GM19438 (cell line): ENCODE measurements at regions not wholly inside any gene's neighbourhood (a gene's known extent, or its start where the extent isn't known, plus 50 kb on each side); places are given as distances from the start of the nearest gene placed in this dataset.
"Not testable (repeated sequence)": the region's sequence is repeated elsewhere in the genome, so short reads cannot be mapped to it uniquely, and the experiment has no call there.

Experiments
- ATAC-seq: cut with Tn5 transposase; IDR thresholded peaks from one replicate; pipeline ENCODE4 v1.9.1; 2021; ENCODE audit warnings: low read depth; ENCODE audit not compliant: unreplicated experiment

- ATAC-seq, result no peak
Measured at GRCh38 chr12:124654666-124655047, 87.2 kb upstream of the NCOR2 start.

- ATAC-seq, result no peak
Measured at GRCh38 chr12:124653169-124653931, 85.9 kb upstream of the NCOR2 start.

- ATAC-seq, result no peak
Measured at GRCh38 chr12:124652661-124653060, 85.2 kb upstream of the NCOR2 start.

GRCh38 chr12:124651516-124652273 lies 84.3 kb upstream of the NCOR2 start:
- ATAC-seq, result no peak

- no peak for ATAC-seq
Measured at GRCh38 chr12:124650912-124651311, 83.5 kb upstream of the NCOR2 start.

- no peak for ATAC-seq
Measured at GRCh38 chr12:124648710-124649384, 81.4 kb upstream of the NCOR2 start.

GRCh38 chr12:124647316-124647715 lies 79.9 kb upstream of the NCOR2 start:
- ATAC-seq, result no peak

- ATAC-seq, result no peak
Measured at GRCh38 chr12:124646385-124647230, 79.2 kb upstream of the NCOR2 start.

- ATAC-seq, result no peak
Measured at GRCh38 chr12:124645530-124646244, 78.3 kb upstream of the NCOR2 start.

GRCh38 chr12:124643768-124644167 lies 76.4 kb upstream of the NCOR2 start:
- not testable (repeated sequence) for ATAC-seq

- ATAC-seq, result no peak
Measured at GRCh38 chr12:124642105-124642504, 74.7 kb upstream of the NCOR2 start.

- no peak for ATAC-seq
Measured at GRCh38 chr12:124641591-124641990, 74.2 kb upstream of the NCOR2 start.

- no peak for ATAC-seq
Measured at GRCh38 chr12:124640056-124640455, 72.6 kb upstream of the NCOR2 start.

- no peak for ATAC-seq
Measured at GRCh38 chr12:124639122-124639806, 71.9 kb upstream of the NCOR2 start.

- ATAC-seq, result no peak
Measured at GRCh38 chr12:124637581-124637981, 70.2 kb upstream of the NCOR2 start.

- no peak for ATAC-seq
Measured at GRCh38 chr12:124637163-124637562, 69.8 kb upstream of the NCOR2 start.

- no peak for ATAC-seq
Measured at GRCh38 chr12:124636138-124636978, 68.9 kb upstream of the NCOR2 start.

GRCh38 chr12:124635316-124635715 lies 67.9 kb upstream of the NCOR2 start:
- ATAC-seq, result no peak
